ENCODE measurements at regions not wholly inside any gene's neighbourhood (a gene's known extent, or its start where the extent isn't known, plus 50 kb on each side); places are given as distances from the start of the nearest gene placed in this dataset.

GRCh38 chr19:32202244-32202643 lies 143.2 kb upstream of the ZNF507 start:
- no peaks in the 10 kb centered on the region for H3K36me3 ChIP-seq (ENCODE audit: control insufficient read depth, insufficient read depth, low read length)
- no peaks in the 10 kb centered on the region for H3K27me3 ChIP-seq (ENCODE audit: insufficient read depth, low read length, poor library complexity)
- no peak overlapping the region for H3K4me2 ChIP-seq (ENCODE audit: low read length)
- H2BK120ac ChIP-seq (ENCODE audit: low read depth, low read length), result no peak overlapping the region
- H3K9ac ChIP-seq (ENCODE audit: low read length), result no peak overlapping the region
- WGBS (ENCODE audit: extremely low coverage, insufficient coverage, low lambda C conversion rate), result no CpG with 5 or more reads among the region's 5 CpGs
- H3K23ac ChIP-seq (ENCODE audit: low read length), result no peak overlapping the region
- no peak overlapping the region for H4K5ac ChIP-seq (ENCODE audit: low read length)
- no peak for DNase-seq
- H3K56ac ChIP-seq (ENCODE audit: low read length), result no peak overlapping the region
- no peaks in the 10 kb centered on the region for H3K4me1 ChIP-seq (ENCODE audit: control insufficient read depth, low read depth, low read length)
- H3K18ac ChIP-seq (ENCODE audit: low read length), result no peak overlapping the region
- no peak overlapping the region for H2BK15ac ChIP-seq (replicated peaks; ENCODE audit: low read depth)
- no peaks in the 10 kb centered on the region for H3K79me2 ChIP-seq (ENCODE audit: control insufficient read depth, insufficient read depth, low read length)
- no peak overlapping the region for H3K27ac ChIP-seq (ENCODE audit: low read depth, low read length)
- H2AK5ac ChIP-seq (ENCODE audit: low read length), result no peak overlapping the region
- H2BK5ac ChIP-seq (ENCODE audit: low read length), result no peak overlapping the region
- H3K79me1 ChIP-seq (ENCODE audit: low read length), result no peaks in the 10 kb centered on the region
- no peak overlapping the region for H3K4me3 ChIP-seq (ENCODE audit: low read length)
- no peak overlapping the region for H3K4ac ChIP-seq (ENCODE audit: low read depth, low read length)
- no peak overlapping the region for H4K8ac ChIP-seq (ENCODE audit: low read depth, low read length)

DNA sequence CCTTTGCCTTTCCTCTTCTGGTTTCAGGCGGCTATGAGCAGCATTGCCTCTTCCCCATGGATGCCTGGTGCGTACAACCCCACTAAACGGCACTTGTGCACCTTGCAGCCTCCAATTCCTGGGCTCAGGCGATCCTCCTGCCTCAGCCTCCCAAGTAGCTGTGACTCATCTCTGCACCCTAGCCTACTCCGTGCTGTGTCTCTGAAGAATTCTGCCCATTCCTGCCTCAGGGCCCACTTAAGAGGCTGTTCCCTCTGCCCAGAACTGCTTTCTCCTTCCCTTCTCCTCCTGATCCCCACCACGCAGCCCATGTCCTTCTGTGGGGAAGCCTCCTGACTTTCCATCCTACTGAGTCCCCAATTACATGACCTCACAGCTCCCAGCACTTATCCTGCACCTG lies 142.2 kb upstream of the ZNF507 start:
- H4K5ac ChIP-seq (ENCODE audit: low read length), result no peak overlapping the region
- no peak overlapping the region for H3K4me2 ChIP-seq (ENCODE audit: low read length)
- no peak overlapping the region for H3K27ac ChIP-seq (ENCODE audit: low read depth, low read length)
- H3K4me1 ChIP-seq (ENCODE audit: control insufficient read depth, low read depth, low read length), result no peaks in the 10 kb centered on the region
- H3K79me1 ChIP-seq (ENCODE audit: low read length), result no peaks in the 10 kb centered on the region
- no CpG with 5 or more reads among the region's 6 CpGs for whole genome bisulfite sequencing (ENCODE audit: extremely low coverage, insufficient coverage, low lambda C conversion rate)
- no peak overlapping the region for H3K4ac ChIP-seq (ENCODE audit: low read depth, low read length)
- H2BK5ac ChIP-seq (ENCODE audit: low read length), result no peak overlapping the region
- H3K9ac ChIP-seq (ENCODE audit: low read length), result no peak overlapping the region
- no peak overlapping the region for H3K23ac ChIP-seq (ENCODE audit: low read length)
- H3K4me3 ChIP-seq (ENCODE audit: low read length), result no peak overlapping the region
- H3K18ac ChIP-seq (ENCODE audit: low read length), result no peak overlapping the region
- H2BK120ac ChIP-seq (ENCODE audit: low read depth, low read length), result no peak overlapping the region
- no peak overlapping the region for H2BK15ac ChIP-seq (replicated peaks; ENCODE audit: low read depth)
- no peaks in the 10 kb centered on the region for H3K79me2 ChIP-seq (ENCODE audit: control insufficient read depth, insufficient read depth, low read length)
- H2AK5ac ChIP-seq (ENCODE audit: low read length), result no peak overlapping the region
- H3K56ac ChIP-seq (ENCODE audit: low read length), result no peak overlapping the region
- DNase-seq, result no peak
- H3K36me3 ChIP-seq (ENCODE audit: control insufficient read depth, insufficient read depth, low read length), result no peaks in the 10 kb centered on the region
- H3K27me3 ChIP-seq (ENCODE audit: insufficient read depth, low read length, poor library complexity), result no peaks in the 10 kb centered on the region
- no peak overlapping the region for H4K8ac ChIP-seq (ENCODE audit: low read depth, low read length)

DNA sequence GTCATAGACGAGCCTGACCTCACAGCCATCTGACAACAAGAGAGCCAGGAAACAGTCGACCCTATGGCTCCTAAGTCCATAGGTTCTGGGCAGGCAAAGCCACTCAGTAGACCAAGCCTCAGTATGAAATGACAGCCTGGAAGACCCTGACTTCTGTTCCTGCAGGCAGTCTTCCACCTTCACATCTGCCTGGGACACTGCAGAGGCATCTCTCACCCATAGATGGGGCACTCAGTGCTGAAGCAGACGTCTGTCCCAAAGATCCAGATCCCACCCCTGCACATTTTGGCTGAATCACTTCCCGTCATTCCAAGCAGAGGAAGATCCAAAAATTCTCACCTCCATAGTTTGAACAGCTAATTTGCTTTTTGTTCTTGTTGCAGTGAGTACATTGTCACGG lies 139.3 kb upstream of the ZNF507 start:
- Histone ChIP-seq H2BK5ac (ENCODE audit: low read length) (no peak overlapping the region), H2BK15ac (replicated peaks; ENCODE audit: low read depth) (no peak overlapping the region), H3K79me1 (ENCODE audit: low read length) (no peaks in the 10 kb centered on the region), H3K79me2 (ENCODE audit: control insufficient read depth, insufficient read depth, low read length) (no peaks in the 10 kb centered on the region), H3K4me2 (ENCODE audit: low read length) (no peak overlapping the region), H4K8ac (ENCODE audit: low read depth, low read length) (no peak overlapping the region), H4K5ac (ENCODE audit: low read length) (no peak overlapping the region), H3K56ac (ENCODE audit: low read length) (no peak overlapping the region), H3K4me1 (ENCODE audit: control insufficient read depth, low read depth, low read length) (no peaks in the 10 kb centered on the region), H3K9ac (ENCODE audit: low read length) (no peak overlapping the region), H3K36me3 (ENCODE audit: control insufficient read depth, insufficient read depth, low read length) (no peaks in the 10 kb centered on the region), H3K18ac (ENCODE audit: low read length) (no peak overlapping the region), H3K4me3 (ENCODE audit: low read length) (no peak overlapping the region), H3K4ac (ENCODE audit: low read depth, low read length) (no peak overlapping the region), H2BK120ac (ENCODE audit: low read depth, low read length) (no peak overlapping the region), H2AK5ac (ENCODE audit: low read length) (no peak overlapping the region), H3K27me3 (ENCODE audit: insufficient read depth, low read length, poor library complexity) (no peaks in the 10 kb centered on the region), H3K23ac (ENCODE audit: low read length) (no peak overlapping the region), H3K27ac (ENCODE audit: low read depth, low read length) (no peak overlapping the region)
- WGBS (ENCODE audit: extremely low coverage, insufficient coverage, low lambda C conversion rate), result no CpG with 5 or more reads among the region's 5 CpGs
- peak; percentile 6 for DNase-seq

DNA sequence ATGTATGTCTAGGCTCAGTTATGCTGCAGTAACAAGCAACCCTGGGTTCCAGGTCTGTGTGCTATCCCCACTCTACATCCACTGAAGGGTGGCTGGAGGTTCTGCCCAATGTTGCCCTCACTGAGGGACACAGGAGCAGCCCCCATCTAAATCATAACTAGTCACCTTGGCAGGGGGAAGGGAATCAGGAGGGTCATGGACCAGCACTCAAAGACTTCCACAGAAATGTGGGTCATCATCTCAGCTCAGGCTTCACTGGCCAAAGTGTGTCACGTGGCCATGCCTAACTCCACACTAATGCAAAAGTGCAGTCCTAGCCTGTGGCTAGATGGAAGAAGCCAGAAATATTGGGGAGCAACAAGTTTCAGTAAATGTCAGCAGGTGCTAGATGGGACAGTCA lies 137.3 kb upstream of the ZNF507 start:
- Histone ChIP-seq H3K56ac (ENCODE audit: low read length) (no peak overlapping the region), H3K4me1 (ENCODE audit: control insufficient read depth, low read depth, low read length) (no peaks in the 10 kb centered on the region), H3K4ac (ENCODE audit: low read depth, low read length) (no peak overlapping the region), H2AK5ac (ENCODE audit: low read length) (no peak overlapping the region), H4K8ac (ENCODE audit: low read depth, low read length) (no peak overlapping the region), H3K18ac (ENCODE audit: low read length) (no peak overlapping the region), H3K9ac (ENCODE audit: low read length) (no peak overlapping the region), H3K4me3 (ENCODE audit: low read length) (no peak overlapping the region), H3K4me2 (ENCODE audit: low read length) (no peak overlapping the region), H4K5ac (ENCODE audit: low read length) (no peak overlapping the region), H3K79me1 (ENCODE audit: low read length) (no peaks in the 10 kb centered on the region), H2BK5ac (ENCODE audit: low read length) (no peak overlapping the region), H3K27ac (ENCODE audit: low read depth, low read length) (no peak overlapping the region), H2BK120ac (ENCODE audit: low read depth, low read length) (no peak overlapping the region), H3K23ac (ENCODE audit: low read length) (no peak overlapping the region), H3K79me2 (ENCODE audit: control insufficient read depth, insufficient read depth, low read length) (no peaks in the 10 kb centered on the region), H3K27me3 (ENCODE audit: insufficient read depth, low read length, poor library complexity) (no peaks in the 10 kb centered on the region), H3K36me3 (ENCODE audit: control insufficient read depth, insufficient read depth, low read length) (no peaks in the 10 kb centered on the region), H2BK15ac (replicated peaks; ENCODE audit: low read depth) (no peak overlapping the region)
- DNase-seq, result no peak
- no CpG with 5 or more reads among the region's 1 CpG for WGBS (ENCODE audit: extremely low coverage, insufficient coverage, low lambda C conversion rate)

DNA sequence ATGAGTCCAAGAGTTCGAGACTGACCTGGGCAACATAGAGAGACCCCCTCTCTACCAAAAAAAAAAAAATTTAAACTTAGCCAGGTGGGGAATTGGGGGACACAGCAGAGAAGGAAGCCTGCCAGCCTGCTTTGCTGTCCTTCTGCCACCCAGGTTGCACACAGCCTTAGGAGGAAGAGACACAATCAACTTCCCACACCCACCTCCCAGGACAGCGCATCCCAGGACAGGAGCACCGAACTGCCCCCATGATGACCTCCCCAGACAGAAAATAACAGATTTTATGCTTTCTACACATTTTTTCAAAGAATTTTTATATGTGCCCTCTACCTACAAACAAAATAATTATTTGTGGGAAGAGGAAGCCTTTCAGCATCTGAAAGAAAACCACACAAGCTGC lies 126.0 kb upstream of the ZNF507 start:
- no peak for DNase-seq
- H3K27ac ChIP-seq (ENCODE audit: low read depth, low read length), result no peak overlapping the region
- no peak overlapping the region for H3K23ac ChIP-seq (ENCODE audit: low read length)
- H4K8ac ChIP-seq (ENCODE audit: low read depth, low read length), result no peak overlapping the region
- H3K79me2 ChIP-seq (ENCODE audit: control insufficient read depth, insufficient read depth, low read length), result no peaks in the 10 kb centered on the region
- no peak overlapping the region for H3K4me2 ChIP-seq (ENCODE audit: low read length)
- WGBS (ENCODE audit: extremely low coverage, insufficient coverage, low lambda C conversion rate), result no CpG with 5 or more reads among the region's 3 CpGs
- no peak overlapping the region for H4K5ac ChIP-seq (ENCODE audit: low read length)
- no peaks in the 10 kb centered on the region for H3K36me3 ChIP-seq (ENCODE audit: control insufficient read depth, insufficient read depth, low read length)
- H2BK15ac ChIP-seq (replicated peaks; ENCODE audit: low read depth), result no peak overlapping the region
- H2BK120ac ChIP-seq (ENCODE audit: low read depth, low read length), result no peak overlapping the region
- no peaks in the 10 kb centered on the region for H3K4me1 ChIP-seq (ENCODE audit: control insufficient read depth, low read depth, low read length)
- no peak overlapping the region for H2AK5ac ChIP-seq (ENCODE audit: low read length)
- no peak overlapping the region for H3K18ac ChIP-seq (ENCODE audit: low read length)
- no peak overlapping the region for H3K56ac ChIP-seq (ENCODE audit: low read length)
- peaks cover 8% of the 10 kb centered on the region for H3K27me3 ChIP-seq (ENCODE audit: insufficient read depth, low read length, poor library complexity)
- no peak overlapping the region for H3K4me3 ChIP-seq (ENCODE audit: low read length)
- H2BK5ac ChIP-seq (ENCODE audit: low read length), result no peak overlapping the region
- H3K9ac ChIP-seq (ENCODE audit: low read length), result no peak overlapping the region
- no peak overlapping the region for H3K4ac ChIP-seq (ENCODE audit: low read depth, low read length)
- no peaks in the 10 kb centered on the region for H3K79me1 ChIP-seq (ENCODE audit: low read length)

- peaks cover 8% of the 10 kb centered on the region for H3K27me3 ChIP-seq (ENCODE audit: insufficient read depth, low read length, poor library complexity)
- H3K79me1 ChIP-seq (ENCODE audit: low read length), result no peaks in the 10 kb centered on the region
- no peak overlapping the region for H3K4ac ChIP-seq (ENCODE audit: low read depth, low read length)
- H3K79me2 ChIP-seq (ENCODE audit: control insufficient read depth, insufficient read depth, low read length), result no peaks in the 10 kb centered on the region
- no peak overlapping the region for H3K27ac ChIP-seq (ENCODE audit: low read depth, low read length)
- no peak overlapping the region for H3K4me2 ChIP-seq (ENCODE audit: low read length)
- no peak for DNase-seq
- H4K8ac ChIP-seq (ENCODE audit: low read depth, low read length), result no peak overlapping the region
- no peak overlapping the region for H3K4me3 ChIP-seq (ENCODE audit: low read length)
- no peaks in the 10 kb centered on the region for H3K4me1 ChIP-seq (ENCODE audit: control insufficient read depth, low read depth, low read length)
- no peak overlapping the region for H4K5ac ChIP-seq (ENCODE audit: low read length)
- no peak overlapping the region for H3K18ac ChIP-seq (ENCODE audit: low read length)
- no peak overlapping the region for H3K9ac ChIP-seq (ENCODE audit: low read length)
- H2BK15ac ChIP-seq (replicated peaks; ENCODE audit: low read depth), result no peak overlapping the region
- no peak overlapping the region for H3K56ac ChIP-seq (ENCODE audit: low read length)
- no peaks in the 10 kb centered on the region for H3K36me3 ChIP-seq (ENCODE audit: control insufficient read depth, insufficient read depth, low read length)
- no CpG with 5 or more reads among the region's 4 CpGs for WGBS (ENCODE audit: extremely low coverage, insufficient coverage, low lambda C conversion rate)
- no peak overlapping the region for H2BK5ac ChIP-seq (ENCODE audit: low read length)
- no peak overlapping the region for H2AK5ac ChIP-seq (ENCODE audit: low read length)
- no peak overlapping the region for H3K23ac ChIP-seq (ENCODE audit: low read length)
- no peak overlapping the region for H2BK120ac ChIP-seq (ENCODE audit: low read depth, low read length)
Observed at GRCh38 chr19:32219881-32220472, 125.4 kb upstream of the ZNF507 start.

Measured in mesendoderm (in vitro differentiated cells).